Vagina (tissue), 2 donors: ENCODE measurements at regions not wholly inside any gene's neighbourhood (a gene's known extent, or its start where the extent isn't known, plus 50 kb on each side); places are given as distances from the start of the nearest gene placed in this dataset.

Experiments used
- DNase-seq, 2 donors: peaks; one replicate each; pipeline ENCODE4 v3.0.0-alpha.2; 2017; ENCODE audit errors: extremely low spot score in 2 of 2
- H3K27ac ChIP-seq: fragments of 200-600 bp; sonication (generic); one replicate; pipeline ENCODE4 v1.5.1; 2019
- H3K27me3 ChIP-seq: fragments of 200-600 bp; sonication (generic); one replicate; pipeline ENCODE4 v1.5.1; 2019
- H3K36me3 ChIP-seq, 2 donors: fragments of 200-600 bp; sonication (generic); one replicate each; pipeline ENCODE4 v1.5.1; 2017 to 2019
- H3K4me1 ChIP-seq: fragments of 200-600 bp; sonication (generic); one replicate; pipeline ENCODE4 v1.5.1; 2019
- H3K4me3 ChIP-seq, 2 donors: fragments of 200-600 bp; sonication (generic); 1 replicate in 1 of 2; 2 replicates in 1 of 2; pipeline ENCODE4 v1.5.1; 2016 to 2019
- H3K9me3 ChIP-seq: fragments of 200-600 bp; sonication (generic); one replicate; pipeline ENCODE4 v1.5.1; 2019
- CTCF ChIP-seq, 3 experiments: fragments of 450-650 bp in 2 of 3; fragments of 200-600 bp in 1 of 3; sonication (generic) in 1 of 3; IDR thresholded peaks; one replicate each; pipeline ENCODE4 v1.5.1; 2017 to 2019; ENCODE audit warnings: antibody characterized with exemption in 3 of 3, mild to moderate bottlenecking in 2 of 3, moderate library complexity in 2 of 3
- POLR2A ChIP-seq, 2 donors: fragments of 450-650 bp; IDR thresholded peaks; one replicate each; pipeline ENCODE4 v1.6.1; 2017; ENCODE audit warnings: antibody characterized with exemption in 2 of 2, mild to moderate bottlenecking in 2 of 2, moderate library complexity in 2 of 2
- POLR2AphosphoS5 ChIP-seq, 2 donors: sonication (generic); formaldehyde crosslinking; IDR thresholded peaks; one replicate each; pipeline ENCODE4 v1.9.0; 2017; ENCODE audit warnings: antibody characterized with exemption in 2 of 2, mild to moderate bottlenecking in 2 of 2, low read depth in 1 of 2; ENCODE audit not compliant: insufficient read depth in 1 of 2
- intact Hi-C: fragments of 100-400 bp; cut with DNase I; formaldehyde crosslinking; loops from one replicate; pipeline ENCODE4 v1.15.1; 2023

DNA sequence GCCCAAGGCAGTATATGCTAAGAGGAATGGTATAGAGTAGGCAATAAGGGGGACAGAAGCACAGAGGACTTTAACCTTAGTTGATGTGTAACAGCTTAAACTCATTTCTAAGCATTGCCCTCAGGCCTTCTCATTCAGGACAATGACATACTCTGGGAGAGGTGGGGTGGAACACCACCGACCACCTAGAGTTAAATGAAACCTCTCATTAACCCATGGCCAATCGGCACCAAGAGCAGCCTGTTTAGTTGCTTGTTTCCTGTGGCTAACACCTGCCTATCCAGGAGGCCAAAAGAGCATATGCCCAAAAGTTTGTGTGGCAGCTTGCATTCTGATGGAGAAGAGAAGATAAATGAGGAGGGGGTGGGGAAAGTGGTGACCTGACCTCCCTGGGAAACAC is 50.0 kb downstream of the PABIR2 start:
- no peak overlapping the region for H3K27ac ChIP-seq
- H3K9me3 ChIP-seq, result no peaks in the 10 kb centered on the region
- H3K4me1 ChIP-seq, result no peaks in the 10 kb centered on the region
- TF ChIP-seq CTCF (IDR thresholded peaks at IDR 0.05) (no peak), POLR2AphosphoS5 (IDR thresholded peaks at IDR 0.05; ENCODE audit: insufficient read depth in 1 of 2, low read depth in 1 of 2) (no peak), POLR2A (IDR thresholded peaks at IDR 0.05) (no peak)
- no peaks in the 10 kb centered on the region for H3K27me3 ChIP-seq
- DNase-seq, result no peak
- H3K36me3 ChIP-seq, result no peaks in the 10 kb centered on the region
- no peak overlapping the region for H3K4me3 ChIP-seq
- intact Hi-C loops, result no loop called here

- H3K4me3 ChIP-seq, result no peak overlapping the region
- H3K27me3 ChIP-seq, result no peaks in the 10 kb centered on the region
- H3K36me3 ChIP-seq, result no peaks in the 10 kb centered on the region
- no peaks in the 10 kb centered on the region for H3K4me1 ChIP-seq
- intact Hi-C loops, result no loop called here
- no peaks in the 10 kb centered on the region for H3K9me3 ChIP-seq
- TF ChIP-seq CTCF (IDR thresholded peaks at IDR 0.05) (no peak), POLR2AphosphoS5 (IDR thresholded peaks at IDR 0.05; ENCODE audit: insufficient read depth in 1 of 2, low read depth in 1 of 2) (no peak), POLR2A (IDR thresholded peaks at IDR 0.05) (no peak)
- H3K27ac ChIP-seq, result no peak overlapping the region
- no peak for DNase-seq
Observed at GRCh38 chrX:134746410-134746785, 50.6 kb downstream of the PABIR2 start.

- no peak overlapping the region for H3K4me3 ChIP-seq
- no peaks in the 10 kb centered on the region for H3K36me3 ChIP-seq
- no peak overlapping the region for H3K27ac ChIP-seq
- intact Hi-C loops, result no loop called here
- no peak for DNase-seq
- H3K9me3 ChIP-seq, result no peaks in the 10 kb centered on the region
- TF ChIP-seq POLR2A (IDR thresholded peaks at IDR 0.05) (no peak), POLR2AphosphoS5 (IDR thresholded peaks at IDR 0.05; ENCODE audit: insufficient read depth in 1 of 2, low read depth in 1 of 2) (no peak), CTCF (IDR thresholded peaks at IDR 0.05) (no peak)
- no peaks in the 10 kb centered on the region for H3K27me3 ChIP-seq
- no peaks in the 10 kb centered on the region for H3K4me1 ChIP-seq
Observed at GRCh38 chrX:134745636-134746409, 51.2 kb downstream of the PABIR2 start.

GRCh38 chrX:134743091-134743490 is 53.9 kb downstream of the PABIR2 start:
- H3K4me1 ChIP-seq, result no peaks in the 10 kb centered on the region
- TF ChIP-seq POLR2A (IDR thresholded peaks at IDR 0.05) (no peak), CTCF (IDR thresholded peaks at IDR 0.05) (no peak), POLR2AphosphoS5 (IDR thresholded peaks at IDR 0.05; ENCODE audit: insufficient read depth in 1 of 2, low read depth in 1 of 2) (no peak)
- H3K36me3 ChIP-seq, result no peaks in the 10 kb centered on the region
- no peaks in the 10 kb centered on the region for H3K9me3 ChIP-seq
- no peak overlapping the region for H3K27ac ChIP-seq
- intact Hi-C loops, result no loop called here
- DNase-seq, result no peak
- H3K4me3 ChIP-seq, result no peak overlapping the region
- no peaks in the 10 kb centered on the region for H3K27me3 ChIP-seq

- no peaks in the 10 kb centered on the region for H3K27me3 ChIP-seq
- no peak overlapping the region for H3K4me3 ChIP-seq
- H3K36me3 ChIP-seq, result no peaks in the 10 kb centered on the region
- no peaks in the 10 kb centered on the region for H3K9me3 ChIP-seq
- no peak for DNase-seq
- H3K27ac ChIP-seq, result no peak overlapping the region
- TF ChIP-seq CTCF (IDR thresholded peaks at IDR 0.05) (no peak), POLR2AphosphoS5 (IDR thresholded peaks at IDR 0.05; ENCODE audit: insufficient read depth in 1 of 2, low read depth in 1 of 2) (no peak), POLR2A (IDR thresholded peaks at IDR 0.05) (no peak)
- H3K4me1 ChIP-seq, result no peaks in the 10 kb centered on the region
- intact Hi-C loops, result no loop called here
Observed at GRCh38 chrX:134742573-134742972, 54.4 kb downstream of the PABIR2 start.
